HepG2 (cell line): ENCODE measurements at regions not wholly inside any gene's neighbourhood (a gene's known extent, or its start where the extent isn't known, plus 50 kb on each side); places are given as distances from the start of the nearest gene placed in this dataset.
A peak's percentile ranks its signal among the peaks of the same experiment; 100 is the strongest.

Source experiments
- ATAC-seq: fragments of 200-7000 bp; cut with Tn5 transposase; 3 replicates; pipeline ENCODE4 v1.9.1; 2020; ENCODE audit warnings: mild to moderate bottlenecking, moderate library complexity
- BruUV-seq: library from RNA; stranded (reverse); fragments of 400-500 nt; replicated peaks from 2 replicates; lab custom pipeline; 2021; lab: Mats Ljungman, UMichigan
- CTCF ChIA-PET: fragments of 300-600 bp; formaldehyde crosslinking; extraction: SDS; loops from one replicate; lab custom pipeline; 2021; ENCODE audit warnings: low total read pairs, inconsistent platforms, low intra/inter-chr PET ratio; lab: Yijun Ruan, JAX
- POLR2A ChIA-PET: fragments of 350-600 bp; sonication (Branson Sonifier 250); formaldehyde crosslinking; loops from one replicate; lab custom pipeline; 2020; ENCODE audit warnings: antibody characterized with exemption, inconsistent platforms; lab: Yijun Ruan, JAX
- DNase-seq: peaks from one replicate; pipeline ENCODE4 v3.0.0-alpha.2; 2015; ENCODE audit warnings: low spot score
- FAIRE-seq: peaks from 3 replicates; lab custom pipeline; 2011; peaks lifted over from hg19 to GRCh38; lab: Jason Lieb, UNC
- H2AFZ ChIP-seq: one replicate; pipeline ENCODE4 v1.6.1; 2011; ENCODE audit warnings: low read length, inconsistent platforms
- H3K27ac ChIP-seq: fragments of 300-600 bp; 3 replicates; pipeline ENCODE4 v1.8.0; 2011; ENCODE audit warnings: mixed run types, mild to moderate bottlenecking, mixed read lengths, low read length, inconsistent platforms; ENCODE audit not compliant: insufficient read depth; ENCODE audit errors: extremely low read length
- H3K27me3 ChIP-seq, 2 experiments: fragments of 200-600 bp in 1 of 2; 2 replicates in 1 of 2; 3 replicates in 1 of 2; pipeline versions ENCODE4 v1.6.0 to v1.8.0; 2011; ENCODE audit warnings: low read length in 2 of 2, mild to moderate bottlenecking in 2 of 2, moderate library complexity in 2 of 2, inconsistent platforms in 1 of 2; ENCODE audit not compliant: insufficient read depth in 2 of 2, control insufficient read depth in 1 of 2
- H3K36me3 ChIP-seq, 2 experiments: fragments of 200-600 bp in 1 of 2; replicated peaks in 1 of 2; 2 replicates in 1 of 2; 3 replicates in 1 of 2; pipeline versions ENCODE4 v1.5.1 to v1.8.0; 2011; ENCODE audit warnings: low read length in 2 of 2, inconsistent platforms in 1 of 2; ENCODE audit not compliant: insufficient read depth in 2 of 2, control insufficient read depth in 1 of 2
- H3K4me1 ChIP-seq: 2 replicates; pipeline ENCODE4 v1.5.1; 2012; ENCODE audit warnings: low read length, inconsistent platforms; ENCODE audit not compliant: insufficient read depth
- H3K4me2 ChIP-seq: 2 replicates; pipeline ENCODE4 v1.6.0; 2011; ENCODE audit warnings: low read depth, low read length, inconsistent platforms
- H3K4me3 ChIP-seq, 3 experiments: fragments of 200-600 bp in 1 of 3; sonication (generic), shearing (Covaris generic) in 1 of 3; replicated peaks in 1 of 3; 2 replicates each; pipeline ENCODE4 v1.5.1; 2011 to 2016; ENCODE audit warnings: low read length in 3 of 3, inconsistent platforms in 2 of 3, low read depth in 2 of 3, mild to moderate bottlenecking in 2 of 3, control low read depth in 1 of 3, mixed read lengths in 1 of 3; ENCODE audit not compliant: insufficient read depth in 1 of 3
- H3K79me2 ChIP-seq: one replicate; pipeline ENCODE4 v1.6.1; 2011; ENCODE audit warnings: low read length, inconsistent platforms; ENCODE audit not compliant: insufficient read depth
- H3K9ac ChIP-seq: 2 replicates; pipeline ENCODE4 v1.6.0; 2011; ENCODE audit warnings: mild to moderate bottlenecking, low read depth, low read length, inconsistent platforms; ENCODE audit not compliant: insufficient read depth
- H3K9me3 ChIP-seq: 2 replicates; pipeline ENCODE4 v1.5.1; 2012; ENCODE audit warnings: mild to moderate bottlenecking, low read length
- H4K20me1 ChIP-seq: 2 replicates; pipeline ENCODE4 v1.6.0; 2011; ENCODE audit warnings: inconsistent platforms, mild to moderate bottlenecking, low read length, moderate library complexity; ENCODE audit not compliant: insufficient read depth
- BHLHE40 ChIP-seq: IDR thresholded peaks from 2 replicates; pipeline ENCODE4 v1.6.1; 2011; ENCODE audit warnings: low read length, improper control_type of control experiment
- TP53 ChIP-seq: sonication (generic); formaldehyde crosslinking; conservative IDR thresholded peaks from 2 replicates; pipeline ENCODE4 v1.4.0; 2020; ENCODE audit warnings: missing genetic modification reagents
- ZNF331 ChIP-seq: sonication (generic); formaldehyde crosslinking; IDR thresholded peaks from 2 replicates; pipeline ENCODE4 v1.4.0; 2020; ENCODE audit warnings: missing genetic modification reagents
- ZNF75D ChIP-seq: sonication (generic); formaldehyde crosslinking; IDR thresholded peaks from 2 replicates; pipeline ENCODE4 v1.8.1; 2023; ENCODE audit warnings: missing genetic modification reagents, mild to moderate bottlenecking, borderline replicate concordance
- WGBS: methylation state at CpG from one replicate; pipeline ENCODE4 v1.1.6; 2017; ENCODE audit warnings: low lambda C conversion rate; 5-methylcytosine and 5-hydroxymethylcytosine counted together
- in situ Hi-C: cut with HindIII; loops from 2 replicates; pipeline ENCODE4 v1.10.0; 2017; ENCODE audit warnings: low pct_unique_long_range_greater_than_20kb; ENCODE audit not compliant: extremely low pct_ligation_motif_present
- intact Hi-C: fragments of 100-400 bp; cut with micrococcal nuclease; formaldehyde crosslinking; loops from one replicate; pipeline ENCODE4 v1.10.0; 2022; ENCODE audit not compliant: unreplicated experiment
- TF ChIP-seq, protein P1 (sequence below): sonication (generic); formaldehyde crosslinking; conservative IDR thresholded peaks from 2 replicates; pipeline ENCODE4 v1.8.1; 2023; ENCODE audit warnings: missing genetic modification reagents

DNA sequence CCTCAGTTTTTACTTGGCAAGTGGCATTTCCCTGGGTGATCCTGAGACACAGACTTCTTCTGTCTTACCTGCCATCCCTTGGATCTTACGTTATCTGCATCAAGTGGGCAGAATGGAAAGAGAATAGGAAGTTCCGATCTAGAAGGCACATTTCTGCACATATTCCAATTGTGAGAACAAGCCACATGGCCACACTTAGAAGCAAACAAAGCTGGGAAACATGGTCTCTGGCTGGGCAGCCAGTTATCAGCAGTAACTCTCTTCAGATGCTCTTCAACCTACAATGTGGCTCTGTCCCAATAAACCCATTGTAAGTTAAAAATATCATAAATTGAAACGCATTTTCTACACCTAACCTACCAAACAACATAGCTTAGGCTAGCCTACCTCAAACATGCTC is 67.3 kb upstream of the CCN6 start:
- Histone ChIP-seq H3K36me3 (no peaks in the 10 kb centered on the region), H3K27ac (no peak overlapping the region), H3K79me2 (no peaks in the 10 kb centered on the region), H2AFZ (no peak overlapping the region), H4K20me1 (no peaks in the 10 kb centered on the region), H3K9me3 (no peaks in the 10 kb centered on the region), H3K27me3 (peaks cover 0 to 3% of the 10 kb centered on the region in 2 experiments; a peak in 1 of 5 replicates), H3K4me2 (no peak overlapping the region), H3K9ac (no peak overlapping the region), H3K4me1 (no peaks in the 10 kb centered on the region), H3K4me3 (no peak overlapping the region)
- in situ Hi-C loops (no loop called here), intact Hi-C loops (no loop called here)
- TF ChIP-seq ZNF331 (CRISPR knock-in tag) = no peak
- TF ChIP-seq, protein P1, sequence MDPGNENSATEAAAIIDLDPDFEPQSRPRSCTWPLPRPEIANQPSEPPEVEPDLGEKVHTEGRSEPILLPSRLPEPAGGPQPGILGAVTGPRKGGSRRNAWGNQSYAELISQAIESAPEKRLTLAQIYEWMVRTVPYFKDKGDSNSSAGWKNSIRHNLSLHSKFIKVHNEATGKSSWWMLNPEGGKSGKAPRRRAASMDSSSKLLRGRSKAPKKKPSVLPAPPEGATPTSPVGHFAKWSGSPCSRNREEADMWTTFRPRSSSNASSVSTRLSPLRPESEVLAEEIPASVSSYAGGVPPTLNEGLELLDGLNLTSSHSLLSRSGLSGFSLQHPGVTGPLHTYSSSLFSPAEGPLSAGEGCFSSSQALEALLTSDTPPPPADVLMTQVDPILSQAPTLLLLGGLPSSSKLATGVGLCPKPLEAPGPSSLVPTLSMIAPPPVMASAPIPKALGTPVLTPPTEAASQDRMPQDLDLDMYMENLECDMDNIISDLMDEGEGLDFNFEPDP (CRISPR knock-in tag) = 0 out of 2 replicates have a peak, but pooled peaks have one; percentile 12
- no peak for FAIRE-seq
- POLR2A ChIA-PET = no interaction called here
- CTCF ChIA-PET = no interaction called here
- no peak for ATAC-seq
- 74% methylated on average over 3 of the region's 3 CpGs for WGBS
- DNase-seq = no peak
- BruUV-seq = no TSS peak

GRCh38 chr6:111987295-111987694 is 66.6 kb upstream of the CCN6 start:
- intact Hi-C loops = no loop called here
- CTCF ChIA-PET = no interaction called here
- Histone ChIP-seq H4K20me1 (no peaks in the 10 kb centered on the region), H3K27me3 (peaks cover 0 to 3% of the 10 kb centered on the region in 2 experiments; a peak in 1 of 5 replicates), H3K36me3 (no peaks in the 10 kb centered on the region), H3K4me2 (no peak overlapping the region), H3K4me3 (no peak overlapping the region), H2AFZ (no peak overlapping the region), H3K79me2 (no peaks in the 10 kb centered on the region), H3K9me3 (no peaks in the 10 kb centered on the region), H3K4me1 (no peaks in the 10 kb centered on the region), H3K27ac (no peak overlapping the region), H3K9ac (no peak overlapping the region)
- no TSS peak for BruUV-seq
- ATAC-seq = no peak
- in situ Hi-C loops = no loop called here
- WGBS = 96% methylated on average over 1 of the region's 1 CpG
- no peak for FAIRE-seq
- no peak for DNase-seq
- POLR2A ChIA-PET = no interaction called here
- no peak for TF ChIP-seq BHLHE40
- no peak for TF ChIP-seq ZNF75D (CRISPR knock-in tag)
- peak; percentile 93; the same call in 1 of the 2 replicates for TF ChIP-seq TP53
